Activated naive CD4-positive, alpha-beta T cell treated with Interleukin-2 at 50 U/mL for 16 hours (primary cell): ENCODE measurements at regions not wholly inside any gene's neighbourhood (a gene's known extent, or its start where the extent isn't known, plus 50 kb on each side); places are given as distances from the start of the nearest gene placed in this dataset.

Source experiments
- DNase-seq: peaks from one replicate; pipeline ENCODE4 v3.0.0-alpha.2; 2020

DNA sequence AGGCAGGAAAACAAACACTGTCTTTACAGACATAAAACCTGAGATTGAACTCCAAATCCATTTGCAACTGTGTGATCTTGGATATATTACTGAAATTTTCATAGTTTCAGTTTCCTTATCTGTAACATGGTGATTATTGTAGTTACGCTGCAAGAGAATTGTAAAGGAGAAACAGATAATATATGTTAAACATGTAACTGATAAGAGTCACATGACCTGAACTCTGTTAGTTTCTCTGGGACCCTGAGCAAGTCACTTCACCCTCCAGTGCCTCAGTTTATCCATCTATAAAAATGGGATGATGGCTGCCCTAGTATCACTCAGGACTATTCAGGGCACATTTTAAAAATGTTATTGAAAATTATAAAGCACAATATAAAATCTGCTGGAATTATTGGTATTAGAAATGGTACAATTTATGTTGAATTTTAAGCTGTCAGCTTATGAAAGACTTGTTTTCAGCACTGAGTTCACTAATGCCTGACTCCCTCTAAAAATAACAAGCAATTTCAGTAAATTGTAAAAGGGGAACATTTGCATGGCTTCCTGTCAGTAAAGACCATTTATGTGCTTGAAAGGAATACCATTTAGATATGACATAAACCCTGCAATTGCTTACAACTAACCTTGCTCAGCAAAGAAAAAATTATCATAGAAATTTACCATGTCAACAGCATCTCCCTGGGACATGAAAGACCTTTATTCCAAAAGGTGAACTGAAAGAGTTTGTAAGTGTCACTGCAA lies 393.5 kb downstream of the RAD51AP2 start:
- no peak for DNase-seq

DNA sequence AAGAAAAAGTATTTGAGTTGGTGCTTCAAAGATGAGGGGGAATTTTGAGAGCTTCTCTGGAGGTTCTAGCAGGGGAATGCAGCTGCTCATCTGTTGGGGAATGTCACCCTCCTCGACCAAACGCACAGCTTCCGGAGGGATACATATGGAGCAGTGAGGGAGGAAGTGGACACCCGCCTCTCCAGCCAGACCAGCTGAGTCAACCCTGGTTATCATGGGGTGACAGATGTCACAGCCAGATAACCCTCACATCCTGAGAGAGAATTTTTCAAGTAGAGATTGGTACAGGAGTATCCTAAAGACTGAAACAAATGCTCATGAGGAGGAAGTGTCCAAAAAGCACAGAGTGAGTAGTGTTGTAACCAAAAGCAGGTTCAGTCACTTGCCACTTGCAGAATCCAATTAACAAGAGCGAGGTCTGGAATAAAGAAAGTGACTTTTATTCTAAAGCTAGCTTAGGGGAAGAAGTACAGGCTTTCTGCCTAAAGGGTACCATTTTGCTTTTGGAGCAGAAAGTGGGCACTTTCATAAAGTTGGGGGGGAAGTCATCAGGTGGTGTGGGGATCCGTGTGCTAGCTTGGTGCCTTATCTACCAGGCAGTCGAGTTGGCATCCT lies 395.2 kb downstream of the RAD51AP2 start:
- no peak for DNase-seq

DNA sequence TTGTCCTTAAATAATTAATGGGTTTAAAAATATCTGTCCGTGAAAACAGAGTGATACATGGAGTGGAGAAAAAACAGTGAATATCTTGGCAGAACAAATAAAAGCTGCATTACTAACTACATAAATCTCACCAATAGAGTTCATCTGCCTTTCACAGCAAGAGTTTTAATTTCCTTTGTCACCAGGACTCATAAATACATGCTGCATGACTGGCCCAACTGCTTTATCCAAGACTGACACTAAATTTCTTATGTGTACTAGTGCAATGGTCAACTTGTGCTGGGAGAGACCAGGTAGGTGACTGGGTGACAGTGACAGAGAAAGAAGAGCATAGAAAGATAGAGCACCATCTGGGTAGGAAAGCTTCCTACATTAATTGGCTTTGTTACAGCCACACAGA lies 402.8 kb downstream of the RAD51AP2 start:
- DNase-seq: no peak

DNA sequence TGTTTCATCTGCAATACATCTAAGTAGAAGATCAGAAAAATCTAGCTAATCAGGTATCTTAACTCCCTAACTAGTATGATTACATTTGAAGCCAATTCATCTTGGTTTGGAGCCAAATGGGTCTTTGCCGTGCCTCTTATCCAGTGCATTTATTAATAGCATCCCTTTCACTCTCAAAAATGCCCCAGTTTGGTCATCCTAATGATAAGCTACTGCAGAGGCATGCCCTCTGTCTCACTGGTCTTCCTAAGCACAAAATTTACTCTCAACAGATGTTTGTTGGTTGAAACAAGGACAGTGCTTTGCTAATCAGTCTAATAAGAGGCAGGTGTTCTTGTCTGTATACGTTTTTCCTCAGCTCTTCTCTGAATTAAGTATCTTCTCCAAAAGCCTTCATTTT lies 403.2 kb downstream of the RAD51AP2 start:
- no peak for DNase-seq

DNA sequence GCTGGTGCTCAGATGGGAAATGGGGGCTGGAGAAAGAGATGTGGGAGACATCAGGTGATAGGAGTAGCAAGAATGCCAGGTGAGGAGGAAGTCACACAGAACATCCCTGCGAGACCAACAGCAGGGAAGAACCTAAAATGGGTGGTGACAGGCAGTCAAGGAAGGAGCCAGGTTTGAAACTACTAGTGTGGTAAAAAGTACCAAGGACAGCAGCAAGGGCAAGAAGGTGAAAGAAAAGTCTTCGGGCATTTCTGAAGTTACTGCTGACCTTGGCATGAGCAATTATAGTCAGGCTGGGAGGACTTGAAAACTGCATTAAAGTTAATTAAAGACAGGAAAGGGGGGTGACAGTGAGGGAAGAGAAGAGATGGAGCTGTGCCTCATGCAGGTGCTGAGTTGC lies 410.4 kb downstream of the RAD51AP2 start:
- no peak for DNase-seq

DNA sequence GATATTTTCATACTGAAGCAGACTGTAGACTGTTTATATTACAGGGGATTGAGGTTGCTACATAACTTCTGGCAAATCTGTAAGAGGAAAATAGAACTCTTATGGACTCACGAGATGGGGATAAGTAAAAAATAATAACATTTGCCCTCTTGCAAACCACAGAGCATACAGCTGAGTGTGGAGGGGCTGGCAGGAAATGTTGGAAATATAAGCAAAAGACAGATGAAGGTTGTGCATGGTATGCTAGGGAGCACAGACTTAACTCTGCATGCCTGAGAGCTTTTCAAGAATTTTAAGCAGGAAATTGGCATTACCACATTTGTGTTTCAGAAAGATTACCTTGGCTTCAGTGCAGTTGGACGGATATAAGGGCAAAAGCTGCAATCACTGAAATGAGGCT lies 411.1 kb downstream of the RAD51AP2 start:
- no peak for DNase-seq

DNA sequence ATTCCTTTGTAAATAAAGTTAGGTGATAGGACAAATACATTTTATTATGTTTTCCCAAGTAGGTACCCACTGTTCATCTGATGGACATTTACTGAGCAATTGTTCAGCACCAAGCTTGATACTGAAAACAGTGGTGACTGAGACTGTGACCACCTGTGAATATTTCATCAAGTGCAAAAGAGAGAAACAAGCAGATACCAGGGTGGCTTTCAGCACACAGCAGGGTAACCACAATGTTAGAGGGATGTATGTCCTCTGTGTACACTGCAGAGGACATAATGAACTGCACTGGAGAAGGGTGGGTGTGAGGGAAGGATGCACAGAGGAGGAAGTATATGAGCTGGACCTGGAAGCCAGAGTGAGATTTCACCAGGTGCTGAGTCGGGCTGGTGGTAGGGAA lies 411.8 kb downstream of the RAD51AP2 start:
- no peak for DNase-seq

DNA sequence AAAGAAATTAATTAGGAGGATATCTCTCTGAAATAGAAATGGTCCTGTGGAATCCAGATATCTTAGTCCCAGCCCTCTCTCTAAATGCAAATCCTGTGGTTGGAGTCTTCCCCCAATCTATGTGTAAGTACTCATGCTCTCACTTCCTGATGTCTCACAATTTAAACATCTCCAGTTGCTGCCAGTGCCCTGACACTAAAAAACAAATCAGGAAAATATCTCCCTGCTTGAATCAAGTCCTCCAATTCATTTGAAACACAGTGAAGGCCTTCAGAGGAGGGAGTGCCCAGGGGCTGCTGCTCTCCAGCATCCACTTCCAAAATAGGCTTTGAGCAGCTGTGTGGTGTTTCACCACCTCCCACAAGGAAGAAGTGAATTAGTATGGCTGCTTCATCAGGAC lies 413.8 kb downstream of the RAD51AP2 start:
- no peak for DNase-seq

DNA sequence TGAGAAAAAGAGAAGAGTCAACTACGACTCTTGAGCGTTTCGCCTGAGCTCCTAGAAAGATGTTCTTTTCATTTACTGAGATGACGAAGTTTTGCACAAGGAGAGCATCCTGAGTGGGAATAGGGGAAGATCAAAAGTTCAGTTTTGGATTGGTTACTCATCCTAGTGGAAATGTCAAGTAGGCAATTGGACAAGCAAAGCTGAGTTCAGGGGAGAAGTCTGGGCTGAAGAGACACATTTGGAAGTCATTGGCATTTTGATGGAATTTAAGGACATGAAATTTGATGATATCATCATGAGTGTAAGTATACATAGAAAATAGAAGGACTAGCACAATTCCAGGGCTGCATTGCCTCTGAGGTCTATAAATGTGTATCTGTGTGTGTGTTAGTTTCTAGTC lies 416.6 kb downstream of the RAD51AP2 start:
- no peak for DNase-seq

DNA sequence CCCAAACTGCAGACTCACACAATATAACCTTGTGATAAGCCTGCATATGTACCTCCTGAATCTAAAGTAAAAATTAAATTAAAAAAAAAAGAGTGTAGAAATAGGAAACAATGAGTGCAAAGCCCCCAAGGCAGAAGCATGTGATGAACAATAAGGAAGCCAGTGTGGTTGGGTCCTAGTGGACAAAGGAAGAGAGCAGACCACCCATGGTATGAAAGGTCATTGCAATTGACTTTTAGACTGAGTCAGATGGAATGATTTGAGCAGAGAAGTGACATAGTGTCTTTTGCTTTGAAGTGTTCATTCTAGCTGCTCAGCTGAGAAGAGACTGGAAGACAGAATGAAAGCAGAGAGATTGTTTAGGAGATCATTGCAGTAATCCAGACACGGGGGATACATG lies 417.1 kb downstream of the RAD51AP2 start:
- no peak for DNase-seq

DNA sequence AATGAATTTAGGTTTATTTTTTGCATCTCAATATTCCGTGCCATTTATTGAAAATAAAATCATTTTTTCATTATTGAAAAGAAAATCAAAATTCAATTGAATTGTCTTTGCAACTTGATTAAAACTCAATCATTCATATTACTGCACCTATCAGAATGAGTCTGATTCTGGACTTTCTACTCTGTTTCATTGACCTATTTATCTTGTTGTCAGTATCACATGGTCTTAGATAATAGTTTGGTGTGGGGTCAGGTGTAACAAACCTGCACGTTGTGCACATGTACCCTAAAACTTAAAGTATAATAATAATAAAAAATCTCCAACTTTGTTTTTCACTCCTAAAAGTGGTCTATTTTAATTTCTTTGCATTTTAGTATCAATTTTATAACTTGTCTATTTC lies 422.9 kb downstream of the RAD51AP2 start:
- DNase-seq: no peak

DNA sequence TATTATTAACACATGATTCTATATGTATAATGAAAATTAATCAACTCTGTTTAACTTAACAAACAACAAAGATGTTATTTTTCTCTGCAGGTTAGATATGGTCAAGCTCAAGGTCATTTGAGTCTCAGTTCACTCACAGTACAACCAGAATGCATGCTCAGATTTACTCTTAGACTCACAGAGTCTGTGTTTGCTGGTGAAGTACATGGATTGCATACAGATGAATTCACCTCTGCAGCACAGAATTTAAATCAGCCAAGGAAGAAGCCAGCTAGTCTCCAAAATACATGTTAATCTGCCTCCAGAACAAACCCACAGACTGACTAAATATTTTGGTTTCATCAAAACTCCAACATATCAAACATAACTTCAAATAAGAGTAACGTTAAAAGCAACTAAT lies 424.5 kb downstream of the RAD51AP2 start:
- DNase-seq: no peak

DNA sequence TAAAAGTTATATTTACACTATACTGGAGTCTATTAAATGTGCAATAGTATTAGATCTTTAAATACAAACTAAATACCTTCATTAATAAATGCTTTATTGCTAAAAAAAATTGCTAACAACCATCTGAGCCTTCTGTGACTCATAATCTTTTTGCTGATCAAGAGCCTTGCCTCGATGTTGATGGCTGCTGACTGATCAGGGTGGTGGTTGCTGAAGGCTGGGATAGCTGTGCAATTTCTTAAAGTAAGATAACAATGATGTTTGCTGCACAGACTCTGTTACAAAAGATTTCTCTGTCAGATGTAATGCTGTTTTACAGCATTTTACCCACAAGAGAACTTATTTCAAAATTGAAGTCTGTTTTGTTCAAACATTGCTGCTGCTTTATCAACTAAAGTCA lies 421.4 kb upstream of the CYRIA start:
- no peak for DNase-seq

DNA sequence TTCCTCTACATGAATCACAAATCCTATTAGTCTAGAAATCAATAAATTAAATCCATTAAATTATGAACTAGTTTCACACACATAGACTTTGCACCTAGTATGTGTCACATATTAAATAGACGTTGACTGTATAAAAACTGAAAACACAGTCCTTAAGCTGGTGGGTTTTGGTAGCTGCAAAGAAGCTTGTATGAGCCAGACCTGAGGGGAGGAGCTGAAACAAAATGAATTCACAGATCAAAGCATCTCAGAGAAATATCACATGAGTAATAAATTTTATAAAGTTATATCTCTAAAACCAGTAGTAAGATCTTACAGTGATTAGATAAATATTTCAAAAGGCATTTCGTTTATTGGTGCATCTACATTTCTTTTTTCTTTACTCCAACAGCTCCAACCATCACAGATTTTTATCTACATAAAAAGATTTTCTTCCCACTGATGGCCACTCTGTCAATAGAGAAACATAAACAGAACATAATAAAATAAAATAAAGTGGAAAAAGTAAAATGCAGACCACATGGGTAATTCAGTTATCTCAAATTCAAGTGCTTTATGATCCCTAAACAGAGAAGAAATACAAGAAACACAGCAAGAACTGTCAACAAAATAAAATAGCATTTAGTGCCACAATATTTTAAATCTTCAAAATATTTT lies 420.0 kb upstream of the CYRIA start:
- DNase-seq: no peak

DNA sequence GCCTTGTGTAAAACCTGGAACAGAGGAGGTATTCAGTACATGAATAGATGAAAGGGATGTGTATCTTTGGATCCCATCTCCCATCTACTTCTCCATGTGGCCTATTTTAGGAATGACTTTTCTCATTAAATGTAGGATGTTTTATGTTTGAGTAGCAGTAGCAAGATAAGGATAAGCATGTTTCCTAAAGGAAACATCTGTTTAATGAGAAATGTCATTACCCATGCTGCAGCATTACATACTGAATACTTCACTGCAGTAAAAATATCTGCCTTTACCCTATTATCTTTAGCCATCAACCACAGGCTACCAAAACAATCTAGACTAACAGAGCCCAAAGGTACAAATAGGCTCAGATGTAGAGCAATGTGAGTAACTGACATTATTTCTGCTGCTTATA lies 419.2 kb upstream of the CYRIA start:
- no peak for DNase-seq

DNA sequence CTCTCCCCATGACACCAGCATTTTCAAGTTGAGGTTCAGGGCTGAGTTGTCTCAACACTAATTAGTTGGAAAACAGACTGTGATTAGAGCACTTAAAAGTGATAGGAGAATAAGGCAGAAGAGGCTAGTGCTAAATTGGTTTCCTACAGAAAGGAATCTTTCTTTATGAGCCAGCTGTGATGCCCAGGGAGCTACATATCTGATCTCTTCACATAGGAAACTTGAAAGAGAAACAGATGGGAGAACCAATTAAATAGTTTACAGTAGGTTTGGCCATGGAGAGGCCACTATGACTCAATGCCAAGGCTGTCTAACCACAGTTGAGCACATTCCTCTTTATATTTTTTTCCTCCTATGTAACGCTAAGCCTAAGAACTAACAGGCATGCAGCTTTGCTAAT lies 418.3 kb upstream of the CYRIA start:
- DNase-seq: no peak

DNA sequence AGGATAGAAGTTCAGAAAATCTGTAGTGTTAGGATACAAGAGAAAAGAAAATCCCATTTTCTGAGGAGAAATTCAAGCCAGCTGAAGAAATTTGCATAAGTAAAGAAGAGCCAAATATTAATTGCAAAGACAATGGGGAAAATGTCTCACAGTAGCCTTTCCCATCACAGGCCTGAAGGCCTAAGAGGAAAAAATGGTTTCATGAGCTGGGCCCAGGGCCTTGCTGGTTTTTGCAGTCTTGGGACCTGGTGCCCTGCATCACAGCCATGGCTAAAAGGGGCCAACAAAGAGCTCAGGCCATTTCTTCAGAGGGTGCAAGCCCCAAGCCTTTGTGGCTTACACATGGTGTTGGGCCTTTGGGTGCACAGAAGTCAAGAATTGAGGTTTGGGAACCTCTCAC lies 413.6 kb upstream of the CYRIA start:
- no peak for DNase-seq

DNA sequence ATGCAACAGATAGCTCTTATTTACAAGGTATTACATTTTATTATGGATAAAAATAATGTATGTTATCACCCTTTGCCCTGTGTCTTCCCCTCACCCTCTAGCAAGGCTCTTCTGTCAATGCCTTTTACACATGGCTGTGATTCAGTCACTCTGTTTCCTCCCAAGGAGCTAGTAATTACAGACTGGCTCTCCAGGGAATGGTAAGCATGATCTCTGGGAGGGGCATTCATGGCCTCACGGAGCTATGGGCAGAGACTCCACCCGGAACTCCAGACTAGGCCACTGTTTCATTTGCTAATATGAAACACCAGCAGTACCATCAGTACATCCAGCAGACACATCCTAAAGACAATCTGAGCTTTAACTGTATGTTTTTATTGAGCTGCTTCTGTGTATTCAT lies 410.9 kb upstream of the CYRIA start:
- DNase-seq: no peak

DNA sequence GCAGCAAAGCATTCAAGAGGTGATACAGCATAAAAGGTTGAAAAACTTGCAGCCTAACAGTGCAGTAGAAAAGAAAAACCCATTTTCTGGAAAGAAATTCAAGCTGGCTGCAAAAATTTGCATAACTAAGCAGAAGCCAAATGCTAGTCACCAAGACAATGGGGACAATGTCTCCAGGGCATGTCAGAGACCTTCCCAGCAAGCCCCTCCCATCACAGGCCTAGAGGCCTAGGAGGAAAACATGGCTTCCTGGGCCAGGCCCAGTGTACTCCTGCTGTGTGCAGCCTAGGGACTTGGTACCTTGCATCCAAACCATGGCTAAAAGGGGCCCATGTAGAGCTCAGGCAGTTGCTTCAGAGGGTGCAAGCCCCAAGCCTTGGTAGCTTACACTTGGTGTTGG lies 405.1 kb upstream of the CYRIA start:
- DNase-seq: no peak

DNA sequence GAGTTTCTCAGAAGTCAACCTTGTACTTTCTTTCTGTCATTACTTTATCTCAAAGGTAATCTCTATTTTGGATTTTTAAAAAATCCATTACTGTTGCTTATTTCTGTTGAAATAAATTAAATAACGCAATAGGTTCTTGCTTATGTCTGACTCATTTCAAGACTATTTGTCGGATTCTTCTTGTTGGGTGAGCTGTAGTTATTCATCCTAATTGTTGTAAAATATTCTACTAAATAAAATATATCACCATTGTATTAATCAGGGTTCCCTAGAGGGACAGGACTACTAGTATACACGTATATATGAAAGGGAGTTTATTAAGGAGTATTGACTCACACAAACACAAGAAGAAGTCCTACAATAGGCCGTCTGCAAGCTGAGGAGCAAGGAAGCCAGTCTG lies 403.9 kb upstream of the CYRIA start:
- DNase-seq: no peak

DNA sequence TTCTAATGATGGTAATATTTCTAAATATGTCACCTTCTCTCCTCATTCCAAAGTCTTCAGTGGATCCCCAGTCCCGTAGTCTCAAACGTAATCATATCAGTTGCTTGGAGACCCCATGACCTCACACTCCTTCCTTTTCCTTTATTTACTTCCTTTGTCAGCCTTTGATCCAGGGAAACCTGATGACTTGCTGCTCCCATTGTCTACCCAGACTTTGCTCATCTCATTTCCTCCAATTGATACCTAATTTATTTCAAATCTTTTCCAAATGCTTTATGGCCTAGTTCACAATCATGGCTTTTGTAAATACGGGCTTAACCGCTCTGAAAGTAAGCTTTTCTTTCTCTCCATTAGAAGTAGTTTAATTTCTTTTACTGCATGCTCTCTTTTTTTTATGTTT lies 402.4 kb upstream of the CYRIA start:
- no peak for DNase-seq

DNA sequence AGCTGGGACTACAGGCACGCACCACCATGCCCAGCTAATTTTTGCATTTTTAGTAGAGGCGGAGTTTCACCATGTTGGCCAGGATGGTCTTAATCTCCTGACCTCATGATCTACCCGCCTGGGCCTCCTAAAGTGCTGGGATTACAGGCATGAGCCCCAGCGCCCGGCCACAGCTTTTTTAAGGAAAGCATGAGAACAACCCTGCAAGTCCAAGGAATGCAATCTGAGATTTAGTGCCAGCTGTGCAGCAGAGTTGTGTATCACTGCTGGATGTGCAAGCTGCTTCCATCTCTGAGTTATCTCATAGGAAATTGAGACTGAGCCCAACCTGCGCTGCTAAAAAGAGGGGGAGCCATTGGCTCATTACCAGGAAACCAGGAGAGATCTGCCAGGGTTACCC lies 399.9 kb upstream of the CYRIA start:
- no peak for DNase-seq

DNA sequence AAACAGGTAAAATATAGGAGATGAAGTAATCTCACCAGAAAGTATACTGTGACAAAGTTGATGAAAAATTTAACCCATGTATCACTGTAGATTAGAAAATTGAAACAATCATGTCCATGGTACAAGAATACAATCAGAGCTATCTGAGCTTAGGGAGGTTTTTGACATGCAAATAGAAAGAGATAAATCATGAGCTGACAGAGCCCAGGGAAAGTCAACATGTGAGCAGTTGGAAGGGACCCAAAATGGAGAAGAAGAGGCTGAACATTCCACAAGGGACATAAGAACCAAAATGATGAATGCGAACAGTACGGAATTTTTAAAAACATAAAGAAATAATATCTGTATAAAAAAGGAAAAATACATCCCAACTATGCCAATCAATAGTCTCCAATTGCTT lies 395.4 kb upstream of the CYRIA start:
- DNase-seq: no peak

DNA sequence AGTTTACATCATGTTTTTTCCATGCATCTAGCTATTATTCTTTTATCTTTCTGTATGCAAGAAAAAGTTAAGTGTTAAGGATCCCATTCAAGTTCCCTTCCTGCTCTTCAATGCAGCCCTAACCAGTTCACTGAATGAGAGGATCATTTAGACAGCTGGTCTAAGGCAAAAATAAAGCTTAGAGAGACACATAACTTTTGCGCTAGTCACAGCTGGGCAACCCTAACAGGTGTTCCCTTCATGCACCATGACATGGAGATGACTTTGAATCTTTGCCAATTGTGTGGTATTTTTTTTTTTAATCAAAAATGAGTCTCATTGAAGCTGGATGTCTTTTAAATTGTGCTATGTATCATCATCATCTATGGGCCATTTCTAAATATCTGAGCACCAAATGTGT lies 393.8 kb upstream of the CYRIA start:
- DNase-seq: no peak
